Stimulated activated CD4-positive, alpha-beta T cell treated with anti-CD3 and anti-CD28 coated beads, Interleukin-4, amount 100 ng/mL, for 4 hours (primary cell): ENCODE measurements at regions not wholly inside any gene's neighbourhood (a gene's known extent, or its start where the extent isn't known, plus 50 kb on each side); places are given as distances from the start of the nearest gene placed in this dataset.
"Not testable (repeated sequence)": the region's sequence is repeated elsewhere in the genome, so short reads cannot be mapped to it uniquely, and the experiment has no call there.

Experiments used
- DNase-seq, 2 experiments: peaks; one replicate each; pipeline ENCODE4 v3.0.0-alpha.2; 2020

DNA sequence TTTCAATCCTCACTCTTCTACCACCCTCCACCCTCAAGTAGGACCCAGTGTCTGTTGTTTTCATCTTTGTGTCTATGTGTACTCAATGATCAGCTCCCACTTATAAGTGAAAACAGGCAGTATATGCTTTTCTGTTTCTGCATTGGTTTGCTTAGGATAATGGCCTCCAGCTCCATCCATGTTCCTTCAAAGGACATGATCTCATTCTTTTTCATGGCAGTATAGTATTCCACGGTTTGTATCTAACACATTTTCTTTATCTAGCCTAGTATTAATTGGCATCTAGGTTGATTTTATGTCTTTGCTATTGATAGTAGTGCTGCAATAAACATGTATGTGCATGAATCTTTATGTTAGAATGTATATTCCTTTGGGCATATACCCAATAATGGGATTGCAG, 259.8 kb upstream of the KIF2A start:
- no peak for DNase-seq

DNA sequence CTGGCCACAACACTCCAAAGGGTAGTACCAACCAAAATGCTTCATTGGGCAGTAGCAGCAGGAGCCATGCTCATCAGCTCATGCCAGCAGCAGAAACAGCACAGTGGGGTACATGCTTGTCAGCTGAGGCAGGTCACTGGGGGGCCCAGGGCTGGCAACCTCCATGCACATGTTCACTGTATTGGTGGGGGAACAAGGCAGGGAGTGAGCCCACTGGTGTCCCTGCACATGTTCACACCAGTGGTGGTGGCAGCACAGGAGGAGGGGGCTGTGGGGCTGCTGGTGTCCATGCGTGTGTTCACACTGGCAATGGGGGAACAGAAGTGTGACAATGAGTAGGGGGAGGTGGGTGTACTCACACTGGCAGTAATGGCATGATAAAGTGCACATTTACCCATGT, 254.3 kb upstream of the KIF2A start:
- no peak for DNase-seq

DNA sequence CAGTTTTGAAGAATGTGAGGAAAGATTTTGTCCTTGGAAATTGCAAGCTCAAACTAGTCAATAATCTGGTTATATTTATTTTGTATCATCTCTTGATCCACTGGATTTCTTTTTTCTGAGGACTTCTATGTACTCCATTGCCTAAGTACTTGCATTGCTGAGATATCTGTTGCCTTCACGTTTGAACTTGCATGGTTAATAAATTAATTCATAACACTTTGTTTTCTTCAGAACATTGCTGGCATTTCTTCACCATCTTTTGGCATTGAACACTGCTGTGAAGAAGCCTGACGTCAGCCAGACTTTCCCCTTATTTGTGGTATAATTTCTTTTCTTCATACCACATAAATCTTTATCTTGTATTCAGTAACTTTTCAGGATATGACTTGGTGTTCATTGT, 246.0 kb upstream of the KIF2A start:
- DNase-seq, result no peak

DNA sequence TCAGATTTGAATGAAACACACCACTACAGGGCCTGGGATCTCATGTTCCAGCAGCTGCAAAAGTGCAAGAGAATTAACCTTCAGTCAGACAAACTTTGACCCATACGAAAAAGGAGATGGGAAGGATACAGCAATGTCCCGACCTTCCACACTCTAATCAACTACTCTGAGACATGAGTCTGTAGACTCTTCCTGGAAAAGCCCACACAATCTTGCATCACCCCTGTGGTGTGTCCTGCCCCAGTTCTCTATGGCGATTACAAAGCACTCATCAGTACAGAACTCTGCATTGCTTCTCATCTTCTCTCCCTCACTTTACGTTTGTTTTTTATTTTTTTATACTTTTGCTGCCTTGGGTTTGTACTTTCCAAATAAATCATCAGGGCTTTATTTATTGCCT, 241.0 kb upstream of the KIF2A start:
- no peak for DNase-seq

DNA sequence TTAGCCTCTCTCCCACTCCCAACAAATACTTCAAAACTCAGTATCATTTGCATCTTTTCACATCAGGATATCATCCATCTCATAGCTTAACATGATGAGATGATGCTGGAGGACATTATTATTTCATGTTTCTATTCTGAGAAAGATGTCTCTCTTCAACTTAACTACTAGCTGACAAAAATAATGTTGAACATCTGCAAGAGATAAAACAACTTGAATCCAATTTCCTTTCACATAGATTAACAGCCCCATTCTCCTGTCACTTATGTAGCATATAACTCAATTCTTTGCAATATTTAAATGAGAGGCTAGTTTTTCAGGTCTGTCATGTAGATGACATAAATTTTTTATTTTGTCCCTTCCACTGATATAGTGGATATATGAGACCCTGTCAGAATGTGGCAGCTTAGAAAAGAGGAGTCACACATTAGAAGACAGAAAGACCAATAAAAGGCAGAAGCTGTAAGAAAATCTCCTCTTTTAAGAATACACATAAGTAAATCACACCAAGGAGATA, 239.2 kb upstream of the KIF2A start:
- no peak for DNase-seq

DNA sequence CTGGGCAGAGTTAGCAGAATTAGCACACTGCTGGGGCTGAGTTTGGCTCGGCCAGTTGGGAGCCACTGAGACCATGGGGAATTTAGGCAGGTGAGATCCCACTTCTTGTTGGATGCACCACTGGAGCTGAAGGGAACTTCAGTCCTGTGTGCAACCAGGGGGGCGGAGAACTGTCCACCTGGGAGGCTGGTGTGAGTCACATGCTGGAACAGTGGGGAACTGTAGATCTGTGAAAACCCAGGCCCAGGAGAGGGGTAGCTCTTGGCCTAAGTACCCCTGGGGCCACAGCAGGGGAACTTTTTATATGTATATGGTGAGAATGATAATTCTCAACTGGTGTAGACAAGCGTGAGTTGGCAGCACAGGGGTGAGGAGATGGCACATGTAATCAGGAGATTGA, 237.5 kb upstream of the KIF2A start:
- DNase-seq, result no peak

DNA sequence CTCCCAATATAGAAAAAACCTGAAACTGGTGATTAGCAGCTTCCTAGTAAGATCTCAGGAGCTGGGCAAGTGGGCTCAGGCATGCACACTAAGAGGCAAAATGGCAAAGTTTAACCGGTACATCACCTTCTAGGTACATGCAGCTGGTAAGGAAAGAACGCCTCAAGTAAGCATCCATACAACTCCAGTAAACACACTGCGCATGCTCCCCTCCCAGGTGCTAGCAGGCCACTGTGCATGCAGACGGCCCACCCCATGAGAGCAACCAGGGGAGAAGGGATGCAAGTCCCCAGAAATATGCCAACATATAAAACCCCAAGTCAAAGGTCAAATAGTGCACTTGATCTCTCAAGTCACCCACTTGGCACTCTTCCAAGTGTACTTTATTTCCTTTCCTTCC, 228.6 kb upstream of the KIF2A start:
- DNase-seq, result no peak

DNA sequence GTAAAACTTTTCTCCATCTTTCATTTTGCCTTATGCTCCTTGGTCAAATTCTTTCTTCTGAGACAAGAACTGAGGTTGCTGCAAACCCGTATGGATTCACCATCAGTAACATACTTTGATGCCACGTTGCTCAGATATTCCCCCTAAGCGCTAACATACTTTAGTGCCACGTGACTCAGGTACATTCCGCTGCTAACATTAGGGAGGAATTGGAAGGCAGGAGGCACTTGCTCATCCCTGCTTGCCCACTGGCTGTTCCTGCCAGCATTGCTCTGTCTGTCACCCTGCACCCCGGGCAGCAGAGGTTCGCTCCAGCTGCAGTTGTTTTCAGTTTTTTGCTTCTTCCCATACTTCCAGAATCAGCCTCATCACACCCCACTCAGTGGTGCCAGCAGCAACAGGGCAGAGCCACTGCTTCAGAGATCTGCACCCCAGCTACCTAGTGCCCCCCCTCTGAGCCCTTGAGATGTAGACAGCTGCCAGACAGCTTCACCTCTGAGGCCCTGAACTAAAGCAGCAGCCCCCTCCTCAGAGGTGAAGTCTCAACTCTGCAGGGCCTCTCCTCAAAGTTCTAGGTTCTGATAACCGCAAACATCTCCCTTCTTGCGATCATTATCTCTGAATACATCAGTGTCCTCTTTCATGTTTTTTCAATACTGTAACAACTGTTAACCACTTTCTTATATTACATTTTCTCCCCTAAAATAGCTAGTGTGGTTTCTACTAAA, 228.0 kb upstream of the KIF2A start:
- no peak for DNase-seq

DNA sequence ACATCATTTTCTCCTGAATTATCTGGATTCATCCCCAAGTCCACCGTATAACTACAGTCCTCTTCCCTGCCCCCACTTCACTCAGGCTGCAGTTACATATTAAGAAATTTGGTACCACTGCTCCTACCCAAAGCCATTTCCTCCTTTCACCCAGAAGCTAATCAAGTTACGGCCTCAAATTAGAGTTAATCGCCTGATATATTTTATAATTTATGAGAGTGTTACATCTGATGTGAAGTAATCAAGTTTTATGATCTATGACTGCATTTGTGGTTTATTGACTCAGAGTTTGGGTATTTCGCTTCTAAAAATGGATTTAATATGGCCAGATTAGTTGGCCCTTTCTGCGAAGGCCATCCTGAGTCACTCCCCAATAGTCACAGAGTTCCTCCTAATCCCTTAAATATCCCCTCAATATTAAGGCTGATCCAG, 223.6 kb upstream of the KIF2A start:
- no peak for DNase-seq

DNA sequence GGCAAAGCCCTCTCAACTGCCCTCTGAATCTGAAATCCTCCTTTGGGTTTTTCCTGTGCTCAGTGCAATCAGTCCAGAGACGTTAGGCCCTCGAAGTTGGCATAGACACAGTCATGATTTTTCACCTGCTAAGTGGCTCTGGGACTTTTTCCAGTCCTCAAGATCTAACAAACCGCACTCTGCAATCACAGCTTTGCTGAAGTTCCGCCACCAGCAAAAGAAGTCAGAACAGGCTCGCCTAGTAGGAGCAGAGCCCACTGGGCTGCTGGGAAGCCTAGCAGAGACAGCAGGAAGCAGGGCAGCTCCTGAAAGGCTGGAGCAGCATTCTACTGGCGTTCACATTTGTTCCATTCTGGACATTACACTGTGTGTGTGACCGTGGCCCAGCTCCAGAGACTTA, 222.8 kb upstream of the KIF2A start:
- DNase-seq, result no peak

DNA sequence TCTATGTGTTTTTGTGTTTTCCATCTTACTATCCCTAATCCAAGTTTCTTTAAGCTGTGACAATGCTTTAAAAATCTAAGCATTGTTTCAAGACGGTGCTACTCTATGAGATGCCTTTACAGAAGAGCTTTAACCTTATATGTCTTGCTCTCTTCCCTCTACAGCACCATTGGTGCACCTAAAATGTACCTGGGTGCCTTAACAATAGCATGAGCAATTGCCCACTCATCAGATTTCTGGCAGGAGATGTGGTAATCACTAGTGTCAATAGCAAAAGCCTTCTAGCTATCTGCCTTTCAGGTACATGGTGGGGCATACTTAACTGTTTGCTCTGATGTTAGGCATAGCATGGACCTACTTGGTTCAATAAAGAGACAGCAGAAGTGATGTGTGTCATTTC, 222.3 kb upstream of the KIF2A start:
- DNase-seq, result no peak

DNA sequence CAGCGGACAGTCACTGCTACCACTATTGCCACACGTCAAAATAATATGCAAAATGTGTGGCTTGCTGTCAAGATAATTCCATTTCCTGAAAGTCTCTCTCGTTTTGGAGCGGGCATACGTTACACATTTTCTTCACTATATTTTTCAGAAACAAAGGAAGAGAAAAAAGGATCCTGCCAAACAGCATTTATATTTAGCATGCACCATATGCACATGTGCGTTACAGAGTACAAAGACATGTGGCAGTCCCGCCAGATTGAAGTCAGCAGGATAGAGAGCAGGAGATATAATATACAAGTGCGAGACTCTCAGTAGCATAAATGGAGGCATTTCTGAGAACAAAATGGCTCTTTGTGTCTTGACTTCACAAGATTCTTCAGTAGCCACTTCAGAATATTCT, 221.6 kb upstream of the KIF2A start:
- DNase-seq, result no peak

DNA sequence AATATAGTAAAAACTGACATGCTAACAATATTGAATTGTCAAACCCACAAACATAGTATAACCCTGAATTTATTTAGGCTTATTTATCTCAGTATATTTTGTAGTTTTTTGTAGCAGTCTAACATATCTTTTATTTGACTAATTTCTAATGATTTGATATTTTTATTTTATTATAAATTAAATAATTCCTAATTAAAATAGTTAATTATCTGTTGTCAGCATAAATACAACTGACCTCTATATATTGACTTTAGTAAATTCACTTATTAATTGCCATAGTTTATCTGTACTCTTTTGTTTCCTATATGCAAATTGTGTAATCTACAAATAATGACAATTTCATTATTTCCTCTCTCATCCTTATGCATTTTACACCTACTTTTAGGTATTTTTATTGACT, 215.1 kb upstream of the KIF2A start:
- no peak for DNase-seq

DNA sequence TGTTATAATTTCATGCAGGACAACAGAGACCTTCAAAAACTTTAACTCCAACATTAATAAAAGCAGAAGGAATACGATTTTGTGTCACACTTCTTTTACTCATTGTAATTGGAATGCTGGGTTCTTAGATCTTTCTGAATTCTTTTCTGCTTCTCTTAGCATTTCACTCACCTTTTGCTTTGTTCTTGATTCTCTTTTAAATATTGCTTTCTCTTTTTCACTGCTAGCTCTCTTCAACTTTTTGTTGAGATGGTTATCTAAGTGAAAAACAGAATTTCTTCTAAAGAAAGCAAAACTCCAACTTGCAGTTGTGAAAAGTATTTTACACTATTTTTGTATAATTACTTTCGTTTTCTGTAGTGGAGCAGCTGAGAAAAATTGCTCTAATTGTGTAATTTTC, 212.6 kb upstream of the KIF2A start:
- DNase-seq, result no peak

DNA sequence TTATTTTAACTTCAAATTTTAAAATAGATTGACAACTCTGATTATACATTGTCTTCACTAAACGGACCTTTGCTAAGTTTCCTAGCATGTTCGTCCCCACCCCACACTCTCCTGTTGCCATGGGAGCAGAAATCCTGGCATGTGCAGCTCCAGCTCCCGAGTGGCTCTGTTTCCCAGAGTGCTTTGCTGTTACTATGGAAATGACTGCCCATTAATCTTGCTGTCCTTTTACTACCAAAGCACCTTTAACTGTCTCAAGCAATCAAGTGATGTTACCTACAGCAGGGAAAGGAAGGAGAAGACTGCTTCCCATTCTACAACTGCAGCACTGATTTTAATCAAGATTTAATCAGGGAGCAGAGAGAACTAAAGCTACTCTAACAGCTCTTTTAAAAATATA, 212.0 kb upstream of the KIF2A start:
- DNase-seq, result no peak

DNA sequence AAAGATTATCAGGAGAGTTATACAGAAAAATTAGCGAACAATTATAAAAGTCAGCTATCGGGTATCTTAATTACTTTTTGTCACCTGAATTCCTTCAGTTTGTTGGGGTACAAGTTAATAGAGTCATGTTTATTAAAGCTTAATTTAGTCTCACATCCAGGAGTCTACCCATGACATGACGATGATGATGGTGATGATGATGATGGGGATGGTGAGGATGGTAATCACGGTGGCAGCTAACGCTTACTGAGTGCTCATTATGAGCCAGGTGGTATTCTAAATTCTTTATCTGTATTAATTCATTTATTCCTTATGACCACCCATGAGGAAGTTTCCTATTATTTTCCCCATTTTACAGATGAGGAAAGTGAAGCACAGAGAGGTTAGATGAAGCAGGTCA, 208.6 kb upstream of the KIF2A start:
- no peak for DNase-seq

DNA sequence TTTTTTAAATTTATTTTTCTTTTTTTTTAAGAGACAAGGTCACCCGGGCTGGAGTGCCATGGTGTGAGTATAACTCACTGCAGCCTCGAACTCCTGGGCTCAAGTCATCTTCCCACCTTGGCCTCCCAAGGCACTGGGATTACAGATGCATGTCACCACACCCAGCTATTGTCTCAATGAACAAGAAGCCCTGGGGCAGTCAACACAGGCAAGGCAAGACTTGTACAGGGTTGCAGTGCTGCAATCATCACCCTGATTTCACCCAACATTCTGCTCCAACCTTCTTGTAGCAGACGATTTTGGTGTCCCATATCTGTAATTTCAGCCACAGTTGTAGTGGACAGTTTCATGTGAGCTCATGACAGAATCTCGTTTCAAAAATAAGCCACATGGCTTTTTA, 205.8 kb upstream of the KIF2A start:
- DNase-seq, result no peak

DNA sequence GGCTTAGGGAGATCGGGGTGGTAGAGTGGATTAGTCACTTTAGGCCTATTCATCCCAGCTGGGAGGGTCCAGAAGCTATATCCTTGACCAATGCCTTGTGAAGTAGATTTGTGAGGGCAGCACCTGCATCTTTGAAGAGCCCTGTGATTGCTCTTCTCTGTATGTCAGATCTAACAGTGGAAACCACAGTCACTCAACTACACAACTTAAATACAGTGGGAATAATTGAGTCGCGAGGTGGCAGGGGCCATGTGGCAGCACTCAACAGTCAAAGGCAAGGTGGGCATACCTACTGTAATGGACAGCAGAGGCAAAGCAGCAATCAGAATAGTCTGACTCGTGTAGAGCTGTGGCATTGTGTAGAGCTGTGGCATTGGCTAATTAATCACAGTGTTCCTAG, 202.1 kb upstream of the KIF2A start:
- not testable (repeated sequence) for DNase-seq

DNA sequence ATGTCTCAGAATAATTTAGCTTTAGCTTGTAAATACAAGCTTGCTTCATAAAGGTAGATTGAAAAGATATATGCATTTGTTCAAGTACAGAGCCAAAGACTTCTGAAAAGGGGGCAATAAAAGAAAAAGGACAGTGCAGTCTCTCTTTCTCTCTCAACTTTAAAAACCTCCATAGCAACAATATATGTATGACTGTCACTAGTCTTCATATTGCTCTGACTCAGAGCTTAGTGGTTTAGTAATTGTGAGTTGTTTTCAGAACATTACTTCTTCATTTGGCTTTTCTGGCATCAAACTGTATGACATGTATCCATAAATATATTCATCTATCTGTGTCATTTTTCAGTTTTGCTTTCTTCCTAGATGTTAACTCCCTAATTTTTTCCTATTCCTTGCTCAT, 194.6 kb upstream of the KIF2A start:
- DNase-seq, result no peak

DNA sequence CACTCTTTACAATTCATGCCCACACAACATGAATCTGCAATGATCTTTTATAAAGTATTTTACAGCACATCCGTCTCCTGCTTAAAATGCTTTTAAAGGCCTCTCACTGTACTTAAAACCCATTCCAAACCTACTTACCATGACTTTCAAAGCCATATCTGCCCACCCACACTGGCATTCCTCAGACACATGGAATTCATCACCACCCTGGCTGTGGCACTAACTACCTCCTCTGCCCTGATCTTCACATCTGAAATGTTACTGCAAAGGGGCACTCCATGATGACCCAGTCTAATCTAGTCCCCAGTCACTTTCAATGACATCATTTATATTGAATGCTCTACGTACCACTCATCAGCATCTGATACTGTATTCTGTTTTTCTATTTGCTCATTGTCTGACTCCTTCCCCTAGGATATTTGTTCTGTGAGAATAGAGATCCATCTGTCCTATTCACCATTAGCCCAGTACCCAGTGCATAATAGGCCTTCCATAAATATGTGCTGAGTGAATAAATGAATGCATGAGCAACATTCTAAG, 193.2 kb upstream of the KIF2A start:
- DNase-seq, result no peak

DNA sequence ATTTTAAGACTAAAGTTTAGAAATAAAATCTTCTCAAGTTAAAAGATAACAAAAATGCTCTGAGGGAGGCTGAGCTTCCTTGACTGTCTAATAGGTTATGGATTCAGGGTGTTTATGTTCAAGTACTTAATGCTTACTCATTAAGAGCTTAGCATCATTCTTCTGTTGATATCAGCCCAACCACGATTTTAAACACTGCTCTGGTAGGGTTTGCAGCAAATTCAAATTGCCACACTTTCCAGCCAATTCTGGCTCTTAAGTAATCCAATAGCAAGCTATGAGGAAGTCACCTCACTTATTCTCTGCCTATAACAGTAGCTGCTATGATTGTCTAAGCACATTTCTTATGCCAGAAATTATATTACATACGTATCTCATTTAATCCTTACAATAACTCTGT, 191.0 kb upstream of the KIF2A start:
- DNase-seq, result no peak

DNA sequence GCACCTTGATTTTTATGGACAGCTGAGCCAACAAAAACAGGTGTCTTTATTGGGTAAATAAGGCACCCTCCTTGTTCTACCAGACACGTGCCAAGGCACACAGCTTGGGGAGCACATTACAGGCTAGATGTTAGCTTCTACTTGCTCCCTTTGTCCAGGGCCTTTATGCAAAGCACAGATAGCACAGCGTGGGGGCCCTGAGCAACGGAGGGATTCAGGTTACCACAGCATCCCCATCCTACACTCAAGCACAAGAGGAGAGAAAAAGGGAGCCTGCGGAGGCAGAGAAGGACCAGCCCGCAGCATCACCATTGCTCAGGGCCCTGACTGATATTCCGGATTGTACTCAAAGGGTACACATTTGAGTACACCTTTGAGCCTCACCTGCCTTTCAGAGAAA, 181.7 kb upstream of the KIF2A start:
- no peak for DNase-seq

DNA sequence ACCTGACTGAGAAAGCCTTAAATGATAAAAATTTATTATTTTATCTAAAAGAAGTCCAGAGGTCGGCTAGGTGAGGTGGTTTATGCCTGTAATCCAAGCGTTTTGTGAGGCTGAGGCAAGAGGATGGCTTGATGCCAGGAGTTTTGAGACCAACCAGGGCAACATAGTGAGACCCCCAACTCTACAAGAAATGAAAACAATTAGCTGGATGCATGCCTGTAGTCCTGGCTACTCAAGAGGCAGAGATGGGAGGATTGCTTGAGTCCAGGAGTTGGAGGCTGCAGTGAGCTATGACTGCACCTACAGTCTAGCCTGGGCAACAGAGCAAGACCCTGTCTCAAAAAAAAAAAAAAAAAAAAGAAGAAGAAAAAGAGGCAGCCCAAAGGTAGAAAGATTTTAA, 179.9 kb upstream of the KIF2A start:
- DNase-seq, result no peak

DNA sequence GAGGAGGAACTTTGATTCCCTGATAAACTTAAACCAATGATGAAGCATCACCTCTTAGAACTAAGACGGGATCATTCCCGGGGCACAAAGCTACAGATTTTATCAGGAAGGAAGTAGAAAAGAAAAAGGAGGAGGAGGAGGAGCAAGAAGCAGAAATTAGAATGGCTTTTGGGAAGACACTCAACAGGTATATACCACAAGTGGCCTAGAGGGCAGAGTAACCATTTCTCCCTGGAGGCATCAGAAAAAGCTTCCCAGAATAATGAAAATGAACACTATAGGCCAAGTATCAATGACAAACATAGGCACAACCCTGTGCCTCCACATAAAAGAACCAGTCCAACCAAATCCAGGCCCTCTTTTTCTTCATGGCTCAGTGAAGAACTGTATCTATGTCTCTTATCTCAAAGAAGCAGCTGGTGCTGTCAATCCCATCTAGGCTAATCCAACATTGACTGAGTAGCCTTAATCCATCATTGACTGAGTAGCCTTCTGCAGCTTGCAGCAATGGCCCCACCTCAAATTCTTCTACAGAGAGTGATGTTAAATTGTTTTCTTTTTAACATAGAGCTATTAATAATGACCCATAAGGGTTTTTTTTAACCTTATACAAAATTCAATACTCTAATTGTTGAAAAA, 178.8 kb upstream of the KIF2A start:
- DNase-seq, result no peak

DNA sequence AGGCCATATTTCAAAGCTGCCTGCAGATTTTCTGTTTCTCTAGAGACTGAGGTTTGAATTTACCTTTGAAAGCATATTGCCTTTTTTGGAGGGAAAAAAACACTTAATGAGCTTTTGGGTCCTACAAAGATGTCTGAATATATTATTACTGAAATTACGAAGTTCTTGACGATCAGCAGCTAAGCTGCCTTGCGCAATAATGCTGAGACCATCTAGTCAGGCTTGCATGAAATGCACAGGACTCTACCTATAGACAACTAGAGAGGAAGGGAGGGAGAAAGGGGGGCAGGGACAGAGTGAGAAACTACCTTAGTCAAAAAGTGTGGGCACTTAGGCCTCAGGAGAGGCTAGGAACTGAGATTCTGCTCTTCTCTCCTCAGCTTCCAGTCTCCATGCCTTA, 175.9 kb upstream of the KIF2A start:
- DNase-seq, result no peak
